Endothelial cell of umbilical vein (primary cell): ENCODE measurements at regions not wholly inside any gene's neighbourhood (a gene's known extent, or its start where the extent isn't known, plus 50 kb on each side); places are given as distances from the start of the nearest gene placed in this dataset.

Experiments
- CTCF ChIP-seq, 2 donors: IDR thresholded peaks; 1 replicate in 1 of 2; 2 replicates in 1 of 2; pipeline ENCODE4 v1.5.1; 2011; ENCODE audit warnings: low read length in 2 of 2, mild to moderate bottlenecking in 2 of 2, moderate library complexity in 2 of 2, control low read depth in 1 of 2, inconsistent platforms in 1 of 2, low read depth in 1 of 2; ENCODE audit not compliant: insufficient read depth in 1 of 2; ENCODE audit errors: extremely low read depth in 1 of 2
- EZH2 ChIP-seq: IDR thresholded peaks from 2 replicates; pipeline ENCODE4 v1.6.1; 2012; ENCODE audit warnings: borderline replicate concordance, low read depth, mild to moderate bottlenecking, moderate library complexity, low read length, inconsistent platforms; ENCODE audit not compliant: severe bottlenecking
- MAX ChIP-seq: IDR thresholded peaks from 2 replicates; pipeline ENCODE4 v1.6.1; 2011; ENCODE audit not compliant: insufficient read depth, insufficient read length
- POLR2A ChIP-seq: IDR thresholded peaks from 2 replicates; pipeline ENCODE4 v1.6.1; 2012; ENCODE audit warnings: low read depth, mild to moderate bottlenecking, control low read depth, low read length

GRCh38 chr12:83474369-83474768, 787.7 kb downstream of the TMTC2 start:
- TF ChIP-seq CTCF (IDR thresholded peaks at IDR 0.05; ENCODE audit: extremely low read depth in 1 of 2, insufficient read depth in 1 of 2, low read depth in 1 of 2, low read length in 2 of 2) (no peak), POLR2A (no peak), EZH2 (no peak), MAX (no peak)
